NCI-H748 treated with DMSO at 0.1 percent for 48 hours (cell line): ENCODE measurements at regions not wholly inside any gene's neighbourhood (a gene's known extent, or its start where the extent isn't known, plus 50 kb on each side); places are given as distances from the start of the nearest gene placed in this dataset.
A peak's percentile ranks its signal among the peaks of the same experiment; 100 is the strongest.

Experiments
- DNase-seq: peaks from one replicate; lab custom pipeline; 2025; lab: John Stamatoyannopoulos, UW

DNA sequence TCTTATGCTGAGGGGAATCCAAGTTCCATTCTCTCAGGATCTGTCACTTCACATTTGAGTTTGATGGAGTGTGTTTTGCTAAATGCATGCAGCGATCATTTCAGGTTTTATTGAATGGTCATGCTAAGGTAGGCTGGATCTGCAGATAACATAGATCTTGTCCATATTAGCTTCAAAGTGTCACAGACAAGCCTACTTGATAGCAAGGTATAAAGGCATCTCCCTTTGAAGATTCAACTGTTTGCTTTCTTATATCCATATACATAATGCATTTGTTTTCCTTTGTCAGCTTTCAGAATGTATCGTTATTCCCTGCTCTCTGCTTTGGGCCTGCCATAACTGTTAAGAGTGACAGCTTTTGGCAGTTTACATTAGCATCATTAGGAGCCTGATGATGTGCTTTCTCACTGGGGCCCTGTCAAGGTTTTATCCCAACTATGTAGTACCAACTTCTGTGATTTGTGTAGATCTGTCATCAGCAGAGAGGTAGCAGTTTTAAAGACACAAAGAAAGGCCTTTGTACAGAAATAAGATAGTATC is 604.3 kb upstream of the CDH7 start:
- DNase-seq: no peak

DNA sequence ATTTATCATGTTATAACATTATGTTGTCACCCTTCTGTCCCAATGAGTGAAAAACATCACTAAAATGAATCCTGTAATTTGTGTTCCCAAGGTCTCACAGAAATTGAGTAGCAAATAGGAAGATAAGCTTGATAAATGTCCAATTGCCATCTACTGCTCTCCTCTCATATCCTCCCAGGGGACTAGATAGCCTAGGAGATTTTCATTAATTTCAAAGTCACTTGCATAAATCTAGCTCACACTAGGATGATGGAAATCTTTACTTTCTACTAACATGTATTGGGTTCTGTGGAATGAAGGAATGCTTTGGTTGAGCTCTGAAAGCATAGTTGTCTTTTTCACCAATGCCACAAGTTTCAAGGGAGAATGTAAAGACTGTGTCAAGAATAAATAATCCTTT is 605.5 kb upstream of the CDH7 start:
- DNase-seq: no peak

DNA sequence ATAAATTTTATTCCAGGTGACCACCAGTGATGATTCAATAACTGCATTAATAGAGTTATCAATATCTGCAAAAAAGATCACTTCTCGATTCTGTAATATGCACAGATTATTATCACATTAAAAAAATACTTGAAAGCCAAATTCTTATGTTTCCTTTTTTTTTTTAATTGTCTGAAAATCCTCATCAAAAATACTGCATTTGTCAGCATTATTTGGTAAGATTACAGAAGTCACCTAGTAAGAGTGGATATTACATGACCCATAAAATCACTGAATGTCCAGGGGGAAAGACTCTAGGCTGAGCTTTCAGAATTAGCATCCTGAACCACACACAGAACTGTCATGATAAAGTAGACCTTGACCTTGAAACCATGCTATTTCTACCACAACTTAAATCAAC is 617.2 kb upstream of the CDH7 start:
- no peak for DNase-seq

DNA sequence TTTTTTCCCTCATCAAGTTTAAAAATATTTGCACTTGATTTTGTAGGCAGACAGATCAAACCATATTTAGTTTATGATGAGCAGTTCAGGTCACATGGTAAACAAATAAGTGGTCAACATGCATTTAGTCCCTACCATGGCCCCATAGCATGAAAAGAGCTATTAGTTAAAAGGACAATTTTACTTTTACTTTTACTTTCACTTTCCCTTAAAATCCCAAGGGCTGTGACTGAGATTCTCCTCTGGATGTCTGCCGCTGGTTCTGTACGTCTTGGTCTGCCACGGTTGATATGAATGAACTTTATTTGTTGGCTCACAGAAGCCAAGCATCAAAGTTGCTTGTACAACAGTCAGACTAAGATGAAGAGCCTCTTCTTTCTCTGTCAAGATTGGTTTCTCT is 626.2 kb upstream of the CDH7 start:
- no peak for DNase-seq

- DNase-seq: no peak
Observed at GRCh38 chr18:65103864-65104263, 646.9 kb upstream of the CDH7 start.

DNA sequence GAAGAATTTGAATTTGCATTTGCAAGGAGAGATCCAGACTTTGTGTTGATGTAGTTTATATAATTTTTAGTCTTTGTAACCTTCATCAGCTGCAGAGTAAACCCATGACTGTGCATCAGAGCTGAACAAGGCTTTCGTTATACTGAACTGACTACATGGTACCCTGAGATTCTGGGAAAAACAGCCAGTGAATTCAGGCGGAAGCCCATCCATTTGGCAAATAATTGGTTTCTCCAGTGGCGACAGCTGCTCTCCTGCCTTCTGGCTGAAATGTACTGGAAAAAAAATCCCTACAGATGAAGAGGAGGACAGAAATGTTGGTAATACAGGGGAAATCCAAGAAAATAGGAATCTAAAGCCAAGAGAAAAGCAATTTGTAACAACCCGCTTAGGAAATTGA is 657.5 kb upstream of the CDH7 start:
- no peak for DNase-seq

DNA sequence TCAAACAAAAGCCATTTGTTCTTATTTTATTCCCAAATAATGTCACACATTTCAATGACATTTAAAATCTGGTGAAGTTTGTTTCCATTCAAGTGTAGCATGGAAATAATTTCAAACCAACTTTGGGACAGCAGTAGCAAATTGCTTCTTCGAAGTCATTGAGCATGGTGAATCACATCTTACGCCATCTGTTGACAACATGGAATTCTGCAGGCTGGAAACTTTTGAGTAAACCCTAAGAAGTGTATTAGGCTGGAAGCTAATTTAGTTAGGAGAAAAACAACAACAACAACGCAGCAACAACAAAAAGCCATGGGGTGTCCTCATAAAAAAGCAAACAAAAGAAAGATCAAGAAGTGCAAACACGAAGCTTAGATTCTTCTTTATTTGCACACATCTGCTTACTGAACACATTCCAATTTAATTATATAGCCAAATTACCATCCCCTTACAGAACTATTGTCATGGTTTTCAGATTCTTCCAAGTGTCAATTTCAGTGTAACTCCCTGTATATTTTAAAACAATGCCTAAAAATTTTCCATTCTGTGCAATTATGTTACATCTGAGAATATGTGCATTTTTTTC is 659.0 kb upstream of the CDH7 start:
- DNase-seq: peak; percentile 39

DNA sequence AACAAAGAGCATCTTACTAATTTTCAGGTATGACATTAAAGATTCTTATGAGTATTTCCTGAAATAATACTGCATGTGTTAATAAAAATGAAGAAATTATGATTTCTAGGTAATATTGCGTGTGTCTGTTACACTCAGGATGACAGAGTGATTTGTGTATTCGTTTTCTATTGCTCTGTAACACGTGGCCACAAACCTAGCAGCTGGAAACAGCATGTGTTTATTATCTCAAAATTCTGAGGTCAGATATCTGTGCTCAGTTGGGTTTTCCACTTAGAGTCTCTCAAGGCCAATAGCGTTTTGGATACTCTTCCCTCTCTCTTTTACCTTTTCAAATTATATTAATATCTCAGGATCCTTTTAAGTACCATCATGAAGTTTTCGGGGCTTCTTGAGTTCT is 667.9 kb upstream of the CDH7 start:
- DNase-seq: no peak

DNA sequence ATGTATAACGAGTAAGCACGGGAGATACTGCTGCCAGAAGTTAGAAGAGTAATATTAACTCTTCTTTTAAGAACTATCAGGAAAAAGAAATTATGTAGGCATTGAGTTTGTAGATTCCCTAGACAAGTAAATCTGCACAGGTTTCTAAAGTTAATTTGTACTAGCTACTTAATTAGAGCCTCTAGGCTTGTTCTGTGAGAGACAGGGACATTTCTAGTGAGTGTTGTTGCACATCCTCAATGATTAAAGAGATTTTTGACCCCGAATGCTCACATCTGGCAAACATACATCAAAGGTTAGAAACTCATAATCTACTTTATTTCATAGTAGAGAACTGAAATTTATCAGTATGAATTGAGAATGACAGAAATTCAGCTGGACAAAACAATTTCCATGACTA is 669.0 kb upstream of the CDH7 start:
- no peak for DNase-seq

DNA sequence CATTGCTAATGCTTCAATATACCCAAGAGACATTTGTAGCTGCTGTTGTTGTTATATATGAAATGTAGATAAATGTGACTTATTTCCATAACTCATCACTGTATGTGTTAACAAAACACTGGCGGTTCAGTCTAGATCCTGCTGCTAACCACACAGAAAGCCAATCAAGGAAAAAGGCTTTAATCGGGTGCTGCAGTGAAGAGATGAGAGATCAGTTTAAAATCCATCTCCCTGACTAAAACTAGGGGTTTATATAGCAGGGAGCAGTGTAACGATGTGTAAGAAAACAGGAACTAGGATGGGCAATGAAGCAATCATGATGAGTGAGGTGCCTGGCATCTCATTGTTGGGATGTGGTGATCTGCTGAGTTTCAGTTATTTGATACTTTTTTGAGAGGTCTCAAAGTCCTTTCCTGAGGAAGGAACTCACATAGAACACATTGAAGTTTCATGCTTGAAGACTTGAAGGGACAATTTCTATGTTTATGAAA is 677.7 kb upstream of the CDH7 start:
- no peak for DNase-seq

- DNase-seq: no peak
Observed at GRCh38 chr18:65057439-65058083, 693.3 kb upstream of the CDH7 start.

DNA sequence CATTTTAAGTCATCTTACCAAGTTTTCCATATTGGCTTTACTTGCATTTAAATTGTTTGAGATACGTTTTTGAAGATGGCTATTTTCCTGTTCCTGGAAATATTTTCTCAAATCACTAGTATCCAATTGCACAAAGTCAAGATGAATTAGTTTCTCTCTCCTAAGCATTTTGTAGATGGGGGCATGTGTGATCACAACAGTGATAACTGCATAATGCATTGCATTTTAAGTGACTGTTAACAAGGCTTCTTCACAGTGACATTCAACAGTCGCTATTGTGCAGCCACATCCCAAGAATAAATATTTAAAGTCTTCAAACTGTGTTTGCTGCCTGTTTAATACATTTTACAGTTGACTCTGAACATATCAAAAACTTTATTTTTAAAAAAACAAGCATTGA is 694.2 kb upstream of the CDH7 start:
- DNase-seq: no peak

DNA sequence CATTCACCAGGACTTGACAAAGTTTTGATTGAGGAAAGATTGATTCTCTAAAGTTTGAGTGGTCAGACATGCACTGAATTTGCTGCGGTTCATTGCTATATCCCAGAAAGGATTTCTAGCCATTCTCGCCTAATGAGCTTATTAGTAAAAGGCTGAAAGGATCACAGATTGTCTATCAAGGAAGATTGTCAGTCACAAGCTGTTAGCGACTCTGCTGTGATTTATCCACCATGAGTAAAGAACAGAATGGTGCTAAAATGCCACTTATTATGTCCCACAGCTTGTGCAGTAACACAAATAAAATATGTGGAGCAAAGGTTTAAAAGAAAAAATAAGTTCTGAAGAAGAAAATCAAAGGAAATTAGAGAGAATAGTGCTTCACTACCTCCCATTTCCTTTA is 701.2 kb upstream of the CDH7 start:
- DNase-seq: no peak

DNA sequence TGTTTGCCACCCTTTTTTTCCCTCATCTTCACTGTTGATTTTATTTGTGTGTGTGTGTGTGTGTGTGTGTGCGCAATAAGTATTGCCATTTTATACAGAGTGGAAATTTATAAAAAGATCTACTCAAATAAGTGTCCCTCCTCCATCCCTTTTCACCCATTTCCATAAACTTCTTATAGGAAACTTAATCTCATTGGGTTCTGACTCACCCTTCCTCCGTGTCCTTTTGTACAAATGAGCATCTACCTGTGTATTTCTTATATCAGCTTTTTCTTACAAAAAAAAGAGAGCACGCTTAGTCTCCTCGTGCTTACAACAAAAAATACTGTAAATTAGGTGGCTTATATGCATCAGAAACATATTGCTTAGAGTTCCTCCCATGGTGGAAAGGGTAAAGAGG is 711.2 kb upstream of the CDH7 start:
- no peak for DNase-seq

DNA sequence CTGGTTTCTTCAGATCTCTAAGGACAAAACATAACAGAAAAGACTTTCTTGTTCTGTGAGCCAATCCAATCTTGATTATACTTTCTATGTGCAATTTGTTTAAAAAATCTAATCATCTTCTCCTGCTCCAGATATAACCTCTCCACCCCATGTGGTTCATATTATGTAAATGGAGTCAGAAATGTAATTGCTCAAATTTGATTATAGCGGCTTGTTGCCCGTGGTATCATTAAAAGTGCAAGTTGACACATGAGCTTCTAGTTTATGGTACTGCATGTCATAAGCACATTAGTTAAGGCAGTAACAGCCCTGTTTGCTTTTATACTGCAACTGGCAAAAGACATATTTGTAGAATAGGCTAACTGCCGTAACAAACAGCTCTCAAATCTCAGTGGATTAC is 715.1 kb upstream of the CDH7 start:
- no peak for DNase-seq

GRCh38 chr18:65025756-65026155 is 725.1 kb upstream of the CDH7 start:
- no peak for DNase-seq

DNA sequence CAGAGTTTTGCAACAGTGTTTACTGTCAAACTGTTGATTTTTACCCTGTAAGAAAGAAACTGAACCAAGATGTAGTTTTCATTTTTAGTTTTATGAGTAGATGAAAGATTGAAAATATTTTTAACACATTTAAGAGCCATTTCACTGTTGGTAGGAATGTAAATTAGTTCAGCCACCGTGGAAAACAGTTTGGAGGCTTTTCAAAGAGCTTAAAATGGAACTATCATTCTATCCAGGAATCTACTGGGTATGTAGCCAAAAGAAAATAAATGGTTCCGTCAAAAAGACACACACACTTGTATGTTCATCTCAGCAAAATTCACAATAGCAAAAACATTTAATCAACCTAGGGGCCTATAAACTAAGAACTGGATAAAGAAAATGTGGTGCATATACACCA is 729.8 kb upstream of the CDH7 start:
- no peak for DNase-seq

GRCh38 chr18:65018184-65018583 is 732.6 kb upstream of the CDH7 start:
- DNase-seq: no peak

- DNase-seq: no peak
Observed at GRCh38 chr18:65017372-65017760, 733.4 kb upstream of the CDH7 start.

DNA sequence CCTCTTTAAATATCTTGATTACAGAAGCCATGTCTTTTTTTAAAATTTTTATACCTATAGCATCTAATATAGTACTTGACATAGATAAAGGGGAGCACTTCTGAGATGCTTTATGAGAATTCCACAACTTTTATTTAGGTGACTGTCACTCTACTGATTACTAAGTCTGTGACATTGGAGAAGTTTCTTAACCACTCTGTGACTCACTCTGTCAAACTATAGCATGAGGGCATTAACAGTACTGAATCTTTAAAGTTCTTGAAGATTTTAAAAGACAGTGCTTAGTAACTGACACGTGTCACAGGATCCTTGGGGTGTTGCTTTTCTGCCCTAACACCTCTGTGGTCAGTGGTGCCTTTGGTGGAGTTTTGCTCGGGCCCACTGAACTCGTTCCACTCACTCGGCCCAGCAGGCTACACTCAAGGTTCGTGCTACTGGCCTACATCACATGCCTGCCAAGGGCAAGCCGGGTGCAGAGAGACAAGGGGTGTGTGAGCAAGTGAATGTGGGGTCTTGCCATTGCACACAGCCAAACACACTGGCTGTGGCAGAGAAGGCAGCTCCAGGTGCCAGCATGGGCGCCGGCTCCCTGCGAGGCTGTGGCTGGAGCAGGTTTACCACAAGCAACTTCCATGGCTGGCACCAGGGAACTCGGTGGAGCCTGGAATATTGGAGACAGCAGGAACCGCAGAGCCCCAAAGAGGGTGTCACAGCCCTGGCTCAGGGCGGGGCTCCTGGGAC is 734.0 kb upstream of the CDH7 start:
- no peak for DNase-seq

- DNase-seq: no peak
Observed at GRCh38 chr18:64994370-64994769, 756.4 kb upstream of the CDH7 start.

GRCh38 chr18:64993695-64994094 is 757.1 kb upstream of the CDH7 start:
- DNase-seq: no peak

DNA sequence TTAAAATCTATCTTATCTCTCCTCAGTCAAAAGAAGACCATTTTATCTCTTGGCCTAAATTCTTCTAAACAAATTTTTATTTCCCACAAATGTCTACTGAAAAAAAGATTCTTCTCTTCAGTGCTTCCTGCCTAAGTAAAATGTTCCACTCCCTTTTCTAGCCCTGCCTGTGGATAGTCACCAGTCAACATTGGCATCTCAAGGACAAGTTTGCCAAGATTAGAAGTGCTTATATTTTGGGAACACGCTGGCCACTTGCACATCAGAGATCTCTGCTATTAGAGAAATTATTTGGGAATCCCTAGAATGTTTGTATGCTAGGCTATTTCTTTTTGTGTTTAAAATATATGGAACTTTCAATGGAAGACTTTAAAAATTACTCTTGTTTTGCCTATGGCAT is 758.2 kb upstream of the CDH7 start:
- DNase-seq: no peak
